ENCODE measurements at regions not wholly inside any gene's neighbourhood (a gene's known extent, or its start where the extent isn't known, plus 50 kb on each side); places are given as distances from the start of the nearest gene placed in this dataset.

DNA sequence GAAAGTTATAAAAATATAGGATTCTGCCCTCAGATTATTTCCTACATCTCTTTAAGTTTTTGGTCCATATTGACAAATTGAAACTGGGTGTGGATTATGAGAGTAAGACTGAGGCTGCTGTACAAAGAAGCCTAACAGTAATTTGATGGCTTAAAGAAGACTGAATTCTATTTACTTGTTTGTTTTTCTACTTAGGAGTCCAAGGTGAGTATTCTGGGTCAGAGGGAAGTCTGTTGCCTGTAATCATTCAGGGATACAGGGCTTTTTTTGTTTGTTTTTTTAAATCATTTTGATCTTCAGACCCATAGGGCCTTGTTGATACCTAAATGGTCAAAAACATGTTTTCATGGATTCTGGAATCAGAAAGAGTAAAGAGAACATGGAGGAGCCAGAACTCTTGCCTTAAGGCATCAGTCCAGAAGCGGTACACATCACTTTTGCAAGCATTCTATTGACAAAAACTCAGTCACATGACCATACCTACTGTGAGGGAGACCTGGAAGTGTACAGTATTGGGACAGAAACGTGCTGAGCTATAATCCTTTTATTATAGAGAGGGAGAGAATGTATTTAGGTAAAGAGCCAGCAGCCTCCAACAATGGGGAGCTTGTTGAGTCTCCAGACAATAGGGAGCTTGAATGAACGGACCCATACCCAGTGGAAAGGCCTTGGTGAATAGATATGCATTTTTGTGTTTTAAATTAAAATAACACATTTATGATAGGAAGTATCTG lies 102.7 kb downstream of the LRRC70 start:
- no peak for DNase-seq (ENCODE audit: low read depth, low spot score)

DNA sequence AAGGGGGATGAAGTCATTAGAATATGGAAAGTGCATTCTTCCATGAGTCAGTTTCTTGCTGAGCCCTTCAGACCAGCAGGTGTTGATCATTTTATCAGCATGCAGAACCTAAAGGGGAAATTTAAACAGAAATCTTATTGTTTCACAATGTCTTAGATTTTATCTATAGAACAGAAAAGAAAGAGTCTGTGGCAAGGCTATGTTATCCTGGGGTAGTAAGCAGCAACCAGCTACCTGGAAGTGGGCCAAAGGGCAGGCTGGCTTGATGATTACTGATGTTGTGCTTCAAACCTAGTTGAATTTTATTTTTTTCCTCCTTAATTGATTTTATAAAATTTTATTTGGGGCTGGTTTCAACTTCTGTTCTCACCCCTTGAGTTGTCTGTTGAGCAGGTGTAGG lies 101.5 kb downstream of the LRRC70 start:
- DNase-seq (ENCODE audit: low read depth, low spot score), result no peak

Data from astrocyte of the hippocampus (primary cell).